COLO668 (cell line): ENCODE measurements at regions not wholly inside any gene's neighbourhood (a gene's known extent, or its start where the extent isn't known, plus 50 kb on each side); places are given as distances from the start of the nearest gene placed in this dataset.

ENCODE experiments used
- DNase-seq: peaks from one replicate; lab custom pipeline; 2025; ENCODE audit not compliant: unreplicated experiment; lab: John Stamatoyannopoulos, UW

- no peak for DNase-seq
Measured at GRCh38 chr1:214199585-214199984, 81.4 kb upstream of the SMYD2 start.

GRCh38 chr1:214202992-214203391 is 78.0 kb upstream of the SMYD2 start:
- no peak for DNase-seq

GRCh38 chr1:214205053-214205452 is 75.9 kb upstream of the SMYD2 start:
- DNase-seq: peak; percentile 80

GRCh38 chr1:214208460-214208859 is 72.5 kb upstream of the SMYD2 start:
- DNase-seq: no peak

- DNase-seq: no peak
Measured at GRCh38 chr1:214209260-214209808, 71.6 kb upstream of the SMYD2 start.

- DNase-seq: no peak
Measured at GRCh38 chr1:214213136-214213535, 67.8 kb upstream of the SMYD2 start.

GRCh38 chr1:214214851-214215250 is 66.1 kb upstream of the SMYD2 start:
- no peak for DNase-seq

- DNase-seq: no peak
Measured at GRCh38 chr1:214215583-214215982, 65.4 kb upstream of the SMYD2 start.

- no peak for DNase-seq
Measured at GRCh38 chr1:214216021-214216420, 64.9 kb upstream of the SMYD2 start.

- DNase-seq: peak; percentile 70
Measured at GRCh38 chr1:214216779-214217178, 64.2 kb upstream of the SMYD2 start.

- no peak for DNase-seq
Measured at GRCh38 chr1:214219902-214220301, 61.1 kb upstream of the SMYD2 start.

GRCh38 chr1:214220891-214221290 is 60.1 kb upstream of the SMYD2 start:
- DNase-seq: no peak

GRCh38 chr1:214224611-214225354 is 56.2 kb upstream of the SMYD2 start:
- DNase-seq: no peak

GRCh38 chr1:214228976-214229375 is 52.0 kb upstream of the SMYD2 start:
- DNase-seq: no peak

GRCh38 chr1:214229736-214230135 is 51.2 kb upstream of the SMYD2 start:
- DNase-seq: no peak
